NCI-H146 (cell line): ENCODE measurements at regions not wholly inside any gene's neighbourhood (a gene's known extent, or its start where the extent isn't known, plus 50 kb on each side); places are given as distances from the start of the nearest gene placed in this dataset.
"Not testable (repeated sequence)": the region's sequence is repeated elsewhere in the genome, so short reads cannot be mapped to it uniquely, and the experiment has no call there.

Experiments used
- DNase-seq: peaks from one replicate; lab custom pipeline; 2025; lab: John Stamatoyannopoulos, UW

GRCh38 chr5:105197531-105197930 is 1634.9 kb upstream of the NUDT12 start:
- no peak for DNase-seq

GRCh38 chr5:105195765-105196164 is 1633.2 kb upstream of the NUDT12 start:
- no peak for DNase-seq

- DNase-seq, result no peak
These were observed 1610.3 kb upstream of the NUDT12 start for GRCh38 chr5:105172918-105173317.

GRCh38 chr5:105168806-105169205 is 1606.2 kb upstream of the NUDT12 start:
- no peak for DNase-seq

- DNase-seq, result no peak
These were observed 1604.5 kb upstream of the NUDT12 start for GRCh38 chr5:105167092-105167491.

- DNase-seq, result no peak
These were observed 1601.0 kb upstream of the NUDT12 start for GRCh38 chr5:105163547-105163946.

- not testable (repeated sequence) for DNase-seq
These were observed 1600.0 kb upstream of the NUDT12 start for GRCh38 chr5:105162557-105162956.

GRCh38 chr5:105158526-105158925 is 1595.9 kb upstream of the NUDT12 start:
- no peak for DNase-seq

GRCh38 chr5:105150323-105150722 is 1587.7 kb upstream of the NUDT12 start:
- DNase-seq, result no peak

GRCh38 chr5:105146867-105147266 is 1584.3 kb upstream of the NUDT12 start:
- DNase-seq, result no peak

GRCh38 chr5:105145152-105145551 is 1582.6 kb upstream of the NUDT12 start:
- DNase-seq, result no peak

- no peak for DNase-seq
These were observed 1571.7 kb upstream of the NUDT12 start for GRCh38 chr5:105134328-105134727.

- no peak for DNase-seq
These were observed 1570.5 kb upstream of the NUDT12 start for GRCh38 chr5:105133087-105133486.

GRCh38 chr5:105132581-105132980 is 1570.0 kb upstream of the NUDT12 start:
- no peak for DNase-seq

GRCh38 chr5:105131045-105131444 is 1568.5 kb upstream of the NUDT12 start:
- DNase-seq, result no peak

GRCh38 chr5:105101577-105101976 is 1539.0 kb upstream of the NUDT12 start:
- DNase-seq, result no peak

- no peak for DNase-seq
These were observed 1526.4 kb upstream of the NUDT12 start for GRCh38 chr5:105088961-105089360.

GRCh38 chr5:105088102-105088501 is 1525.5 kb upstream of the NUDT12 start:
- no peak for DNase-seq

- DNase-seq, result no peak
These were observed 1495.3 kb upstream of the NUDT12 start for GRCh38 chr5:105057893-105058292.

GRCh38 chr5:105057001-105057436 is 1494.4 kb upstream of the NUDT12 start:
- DNase-seq, result no peak

- DNase-seq, result no peak
These were observed 1491.8 kb upstream of the NUDT12 start for GRCh38 chr5:105054406-105054805.

GRCh38 chr5:105042623-105043022 is 1480.0 kb upstream of the NUDT12 start:
- no peak for DNase-seq

GRCh38 chr5:105036814-105037213 is 1474.2 kb upstream of the NUDT12 start:
- not testable (repeated sequence) for DNase-seq

GRCh38 chr5:105034401-105034763 is 1471.8 kb upstream of the NUDT12 start:
- DNase-seq, result no peak
